WTC11 (cell line): ENCODE measurements at regions not wholly inside any gene's neighbourhood (a gene's known extent, or its start where the extent isn't known, plus 50 kb on each side); places are given as distances from the start of the nearest gene placed in this dataset.

ENCODE experiments used
- CTCF ChIP-seq: fragments of 200-600 bp; IDR thresholded peaks from 2 replicates; pipeline ENCODE4 v1.8.0; 2022; ENCODE audit warnings: antibody characterized with exemption
- JUN ChIP-seq: sonication (generic); formaldehyde crosslinking; IDR thresholded peaks from 2 replicates; pipeline ENCODE4 v1.8.0; 2023; ENCODE audit warnings: mild to moderate bottlenecking, missing genetic modification reagents
- MAX ChIP-seq: sonication (generic); formaldehyde crosslinking; IDR thresholded peaks from 2 replicates; pipeline ENCODE4 v1.8.0; 2022; ENCODE audit warnings: mild to moderate bottlenecking, missing genetic modification reagents
- NR1H2 ChIP-seq: sonication (generic); formaldehyde crosslinking; IDR thresholded peaks from 2 replicates; pipeline ENCODE4 v1.9.0; 2021; ENCODE audit warnings: mild to moderate bottlenecking, moderate library complexity, missing genetic modification reagents
- NR2C2 ChIP-seq: sonication (generic); formaldehyde crosslinking; IDR thresholded peaks from 2 replicates; pipeline ENCODE4 v1.8.0; 2022; ENCODE audit warnings: mild to moderate bottlenecking, missing genetic modification reagents
- SMAD3 ChIP-seq: sonication (generic); formaldehyde crosslinking; IDR thresholded peaks from 2 replicates; pipeline ENCODE4 v1.8.0; 2022; ENCODE audit warnings: missing genetic modification reagents, mild to moderate bottlenecking, borderline replicate concordance
- TP53 ChIP-seq: sonication (generic); formaldehyde crosslinking; IDR thresholded peaks from 2 replicates; pipeline ENCODE4 v1.8.1; 2023; ENCODE audit warnings: mild to moderate bottlenecking, missing genetic modification reagents
- ZNF138 ChIP-seq: sonication (generic); formaldehyde crosslinking; conservative IDR thresholded peaks from 2 replicates; pipeline ENCODE4 v1.8.1; 2022; ENCODE audit warnings: mild to moderate bottlenecking, moderate library complexity, missing genetic modification reagents
- ZSCAN18 ChIP-seq: fragments of 250-450 bp; sonication (Bioruptor Pico); IDR thresholded peaks from 2 replicates; pipeline ENCODE4 v2.1.2; 2022; ENCODE audit warnings: mild to moderate bottlenecking, moderate library complexity

- TF ChIP-seq CTCF (no peak), MAX (no peak), NR2C2 (no peak), NR1H2 (CRISPR knock-in tag) (no peak), SMAD3 (no peak), ZNF138 (no peak), ZSCAN18 (CRISPR knock-in tag) (no peak), TP53 (CRISPR knock-in tag) (no peak), JUN (no peak)
Measured at GRCh38 chr21:16028142-16028541, 298.4 kb downstream of the USP25 start.
